ENCODE measurements at regions not wholly inside any gene's neighbourhood (a gene's known extent, or its start where the extent isn't known, plus 50 kb on each side); places are given as distances from the start of the nearest gene placed in this dataset.

GRCh38 chr9:31601666-31602065 lies 782.8 kb upstream of the ACO1 start:
- intact Hi-C loops (cut with DNase I), result no loop called here
- no peak for ATAC-seq

GRCh38 chr9:31604531-31604930 lies 779.9 kb upstream of the ACO1 start:
- intact Hi-C loops (cut with DNase I), result no loop called here
- no peak for DNase-seq (ENCODE audit: missing footprints)
- no peak for ATAC-seq

More at GRCh38 chr9:31601666-31602065, 782.8 kb upstream of the ACO1 start:
- DNase-seq (ENCODE audit: missing footprints), result no peak

DNA sequence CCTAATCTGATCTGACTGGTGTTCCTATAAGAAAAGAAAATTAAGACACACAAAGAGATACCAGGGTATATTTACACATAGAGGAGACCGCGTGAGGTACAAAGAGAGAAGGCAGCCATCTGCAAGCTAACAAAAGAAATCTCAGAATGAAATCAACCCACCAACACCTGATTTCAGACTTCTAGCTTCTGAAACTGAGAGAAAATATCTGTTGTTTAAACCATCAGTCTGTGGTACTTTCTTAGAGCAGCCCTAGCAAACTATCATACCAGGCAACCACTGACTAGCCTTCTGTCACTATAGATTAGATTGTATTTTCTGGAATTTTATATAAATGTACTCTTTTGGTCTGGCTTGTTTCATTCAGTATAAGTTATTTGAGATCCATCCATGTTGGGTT lies 779.3 kb upstream of the ACO1 start:
- intact Hi-C loops (cut with DNase I), result no loop called here
- no peak for DNase-seq (ENCODE audit: missing footprints)
- no peak for ATAC-seq

GRCh38 chr9:31606678-31607077 lies 777.8 kb upstream of the ACO1 start:
- intact Hi-C loops (cut with DNase I), result no loop called here
- ATAC-seq (no peak), DNase-seq (ENCODE audit: missing footprints) (no peak)

GRCh38 chr9:31608416-31608815 lies 776.0 kb upstream of the ACO1 start:
- DNase-seq (ENCODE audit: missing footprints) (no peak), ATAC-seq (no peak)
- intact Hi-C loops (cut with DNase I), result no loop called here

- ATAC-seq (no peak), DNase-seq (ENCODE audit: missing footprints) (no peak)
- intact Hi-C loops (cut with DNase I), result no loop called here
Observed at GRCh38 chr9:31608881-31609280, 775.6 kb upstream of the ACO1 start.

GRCh38 chr9:31612336-31613030 lies 772.0 kb upstream of the ACO1 start:
- ATAC-seq (no peak), DNase-seq (ENCODE audit: missing footprints) (no peak)
- intact Hi-C loops (cut with DNase I), result no loop called here

DNA sequence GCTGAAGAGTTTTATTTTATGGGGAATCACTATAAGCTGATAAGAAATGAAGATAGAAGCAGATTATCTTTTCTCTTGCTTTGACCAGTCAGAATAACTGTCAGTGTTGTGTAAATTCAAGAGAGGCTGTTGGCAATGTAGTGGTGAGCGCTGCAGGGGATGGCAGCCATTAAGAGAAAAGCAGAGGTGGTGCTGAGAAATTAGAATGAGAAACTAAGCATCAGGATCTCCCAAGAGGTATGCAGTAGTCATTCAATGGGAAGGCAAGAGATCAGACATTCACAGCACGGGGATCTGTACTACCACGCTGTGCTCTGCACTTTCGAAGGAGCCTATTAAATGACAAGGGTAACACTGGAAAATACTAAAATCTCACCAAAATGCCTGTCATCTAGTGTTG lies 768.5 kb upstream of the ACO1 start:
- intact Hi-C loops (cut with DNase I), result no loop called here
- ATAC-seq (no peak), DNase-seq (ENCODE audit: missing footprints) (no peak)

DNA sequence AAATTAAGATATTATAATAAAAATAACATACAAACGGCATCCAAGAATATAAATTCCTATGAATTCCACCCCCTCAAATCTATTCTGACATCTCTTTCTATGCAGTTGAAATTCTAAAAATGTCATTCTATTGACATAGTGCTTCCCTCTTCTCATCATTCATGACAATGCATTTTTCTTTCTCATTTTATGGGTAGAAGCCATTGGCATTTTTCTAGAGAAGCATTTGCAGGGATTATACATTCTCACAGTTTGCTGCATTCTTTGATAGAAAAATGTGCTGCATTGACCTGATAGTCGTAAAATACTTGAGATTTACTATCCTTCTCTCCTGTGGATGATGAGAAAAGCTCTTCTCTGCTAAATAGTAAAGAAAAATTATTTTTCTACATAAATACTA lies 760.9 kb upstream of the ACO1 start:
- intact Hi-C loops (cut with DNase I), result no loop called here
- no peak for DNase-seq (ENCODE audit: missing footprints)
- ATAC-seq, result no peak

GRCh38 chr9:31629292-31629691 lies 755.2 kb upstream of the ACO1 start:
- intact Hi-C loops (cut with DNase I), result no loop called here
- ATAC-seq, result no peak
- no peak for DNase-seq (ENCODE audit: missing footprints)

DNA sequence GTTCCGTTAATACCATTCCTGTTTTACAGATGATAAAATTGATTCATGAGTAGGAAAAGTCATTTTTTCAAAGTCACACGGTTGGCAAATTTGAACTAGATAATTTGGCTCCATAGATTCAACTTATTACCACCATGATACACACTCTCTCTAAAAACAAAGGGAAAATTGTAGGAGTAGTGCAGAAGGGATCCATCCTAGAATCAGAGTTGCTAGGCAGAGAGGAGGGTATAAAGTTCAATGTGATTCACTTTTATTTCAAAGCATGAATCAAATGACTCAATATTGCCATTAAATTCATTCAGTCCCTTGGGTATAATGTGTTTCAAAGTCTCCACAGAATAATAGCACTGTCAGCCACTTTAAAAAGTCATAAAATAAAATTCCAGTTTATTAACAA lies 747.2 kb upstream of the ACO1 start:
- DNase-seq (ENCODE audit: missing footprints) (no peak), ATAC-seq (no peak)
- intact Hi-C loops (cut with DNase I), result no loop called here

DNA sequence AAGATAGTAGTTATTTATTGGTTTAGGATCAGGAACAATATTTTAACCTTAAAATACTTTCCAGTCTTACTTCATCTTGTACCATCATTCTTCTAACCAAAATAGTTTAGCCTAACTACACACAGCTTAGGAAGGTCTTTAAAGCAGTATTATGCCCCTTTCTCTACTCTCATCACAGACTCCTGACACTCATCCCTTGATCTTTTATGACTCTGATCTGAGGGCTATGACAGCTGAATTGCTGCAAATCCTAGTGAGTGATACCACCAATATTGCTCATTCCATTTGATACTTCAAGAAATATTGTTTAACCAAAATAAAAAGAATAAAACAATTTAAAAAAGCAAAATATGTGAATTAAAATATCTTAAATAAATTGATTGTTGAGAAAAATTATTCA lies 746.6 kb upstream of the ACO1 start:
- ATAC-seq (no peak), DNase-seq (ENCODE audit: missing footprints) (no peak)
- intact Hi-C loops (cut with DNase I), result no loop called here

DNA sequence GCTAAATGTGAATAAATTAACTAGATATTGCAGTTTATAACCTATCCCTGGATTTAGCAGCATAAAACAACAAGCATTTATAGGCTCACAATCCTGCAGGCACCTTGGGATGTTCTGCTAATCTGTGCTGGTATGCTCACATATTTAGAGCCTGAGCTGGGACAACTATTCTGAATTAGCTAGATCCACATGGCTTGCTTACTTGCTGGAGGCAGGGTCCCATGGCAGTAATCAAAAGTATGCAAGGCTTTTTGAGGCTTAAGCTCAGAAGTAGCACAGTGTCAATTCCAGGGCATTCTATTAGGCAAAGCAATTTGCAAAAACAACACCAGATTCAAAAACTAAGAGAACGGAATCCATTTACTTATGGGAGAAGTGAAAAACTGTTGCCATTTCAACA lies 745.0 kb upstream of the ACO1 start:
- ATAC-seq (no peak), DNase-seq (ENCODE audit: missing footprints) (no peak)
- intact Hi-C loops (cut with DNase I), result no loop called here

DNA sequence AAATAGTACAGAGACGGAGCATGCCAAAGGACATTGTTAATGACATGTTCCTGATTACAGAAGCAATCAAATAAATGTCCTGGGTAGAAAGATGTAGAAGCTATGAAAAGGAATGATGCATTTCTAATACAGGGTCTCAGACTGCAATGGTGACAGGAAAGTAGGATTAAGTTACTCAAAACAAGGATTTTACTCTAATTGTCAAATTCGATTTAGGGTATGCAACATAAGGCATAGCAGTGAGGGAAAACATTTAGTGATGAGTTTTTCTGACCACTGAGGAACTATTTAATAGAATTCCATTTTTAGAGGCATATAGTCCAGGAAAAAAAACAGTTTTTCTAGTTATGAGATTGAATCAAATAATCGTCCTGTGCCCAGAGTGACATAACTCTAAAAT lies 715.1 kb upstream of the ACO1 start:
- DNase-seq (ENCODE audit: missing footprints), result no peak
- ATAC-seq, result no peak
- intact Hi-C loops (cut with DNase I), result no loop called here

DNA sequence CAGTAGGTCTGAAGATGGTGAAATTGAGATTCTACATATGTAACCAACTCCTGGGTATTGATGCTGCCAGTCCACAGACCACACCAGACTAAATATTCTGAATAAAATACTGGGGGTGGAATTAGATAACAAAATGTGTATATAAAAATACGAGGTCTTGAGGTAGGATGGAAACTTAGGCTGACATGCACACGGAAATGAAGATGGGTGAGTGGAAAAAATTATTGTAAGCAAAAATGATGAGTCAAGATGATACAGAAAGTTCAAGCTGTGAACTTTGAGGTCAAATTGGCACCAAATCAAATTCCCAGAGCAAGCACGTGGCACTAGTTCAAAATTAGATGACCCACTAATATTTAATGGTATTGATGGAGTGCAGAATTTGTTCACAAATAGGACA lies 713.4 kb upstream of the ACO1 start:
- no peak for ATAC-seq
- DNase-seq (ENCODE audit: missing footprints), result no peak
- intact Hi-C loops (cut with DNase I), result no loop called here

DNA sequence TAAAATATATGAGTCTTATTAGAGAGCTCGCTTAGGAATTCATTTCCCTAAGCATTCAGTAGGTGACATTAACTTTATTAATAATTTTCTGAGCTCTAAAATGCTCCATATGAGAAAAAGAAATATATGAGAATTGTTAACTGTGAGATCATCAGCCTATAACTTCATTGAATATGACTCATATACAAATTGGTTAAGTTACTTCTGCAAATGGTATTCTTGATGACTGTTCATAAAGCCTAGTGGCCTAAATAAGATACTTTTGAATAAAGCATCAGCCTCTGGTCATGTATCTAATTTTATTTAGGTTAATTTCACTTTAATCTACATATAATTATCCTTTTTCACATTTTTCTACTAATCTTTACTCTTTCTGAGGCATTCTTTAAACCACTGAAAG lies 710.2 kb upstream of the ACO1 start:
- ATAC-seq, result no peak

DNA sequence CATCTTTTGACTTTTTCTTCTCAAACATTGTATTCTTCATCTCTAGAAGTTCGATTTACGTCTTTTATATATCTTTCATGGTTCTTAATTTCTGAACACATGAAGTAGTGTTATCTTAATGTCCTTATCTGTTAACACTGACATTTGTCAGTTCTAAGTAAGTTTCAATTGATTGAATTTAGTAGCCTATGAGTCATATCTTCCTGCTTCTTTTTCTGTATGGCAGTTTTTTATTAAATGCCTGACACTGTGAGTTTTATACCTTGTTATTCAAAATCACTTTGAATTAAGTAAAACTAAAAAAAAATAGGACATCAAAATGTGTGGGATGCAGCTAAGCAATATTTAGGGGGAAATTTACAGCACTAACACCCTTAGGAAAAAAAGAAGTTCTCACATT lies 707.0 kb upstream of the ACO1 start:
- DNase-seq (ENCODE audit: missing footprints), result no peak
- no peak for ATAC-seq
- intact Hi-C loops (cut with DNase I), result no loop called here

More for the DNA sequence above, 710.2 kb upstream of the ACO1 start:
- DNase-seq (ENCODE audit: missing footprints), result no peak
- intact Hi-C loops (cut with DNase I), result no loop called here

DNA sequence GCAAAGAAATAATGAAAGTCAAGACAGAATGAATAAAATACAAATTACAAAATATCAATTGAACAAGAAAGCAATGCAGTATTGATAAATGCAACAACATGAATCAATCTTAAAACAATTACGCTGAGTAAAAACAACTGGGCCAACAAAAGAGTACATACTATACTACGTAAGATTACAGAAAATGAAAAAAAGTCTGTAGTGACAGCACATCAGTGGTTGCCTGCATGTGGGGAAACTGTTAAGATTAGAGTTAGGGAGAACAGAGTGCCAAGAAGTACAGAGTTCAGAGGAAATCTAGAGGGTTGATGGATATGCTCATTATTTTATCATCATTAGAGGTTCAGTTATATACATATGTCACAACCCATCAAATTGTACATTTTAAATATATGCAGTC lies 706.6 kb upstream of the ACO1 start:
- ATAC-seq (no peak), DNase-seq (ENCODE audit: missing footprints) (no peak)
- intact Hi-C loops (cut with DNase I), result no loop called here

DNA sequence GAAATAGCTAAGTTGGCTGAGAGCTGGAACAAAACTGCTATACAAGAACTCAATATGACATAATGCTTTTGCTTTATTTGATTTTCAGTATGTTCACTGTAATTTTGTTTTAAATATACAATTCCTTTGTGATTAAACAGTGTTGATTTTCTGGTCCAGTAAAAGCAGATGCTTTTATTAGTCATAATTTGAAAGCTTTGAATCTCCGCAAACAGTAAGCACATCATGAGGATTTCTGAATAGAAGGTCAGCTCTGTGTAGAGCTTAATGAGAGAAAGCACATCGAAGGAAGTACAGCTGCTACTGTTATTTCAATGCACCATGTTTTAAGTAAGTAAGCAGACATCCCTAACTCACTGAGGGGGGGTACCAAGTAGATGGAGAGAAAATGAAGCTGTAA lies 701.3 kb upstream of the ACO1 start:
- no peak for ATAC-seq
- no peak for DNase-seq (ENCODE audit: missing footprints)
- intact Hi-C loops (cut with DNase I), result no loop called here

- no peak for ATAC-seq
- intact Hi-C loops (cut with DNase I), result no loop called here
Observed at GRCh38 chr9:31697956-31698355, 686.5 kb upstream of the ACO1 start.

DNA sequence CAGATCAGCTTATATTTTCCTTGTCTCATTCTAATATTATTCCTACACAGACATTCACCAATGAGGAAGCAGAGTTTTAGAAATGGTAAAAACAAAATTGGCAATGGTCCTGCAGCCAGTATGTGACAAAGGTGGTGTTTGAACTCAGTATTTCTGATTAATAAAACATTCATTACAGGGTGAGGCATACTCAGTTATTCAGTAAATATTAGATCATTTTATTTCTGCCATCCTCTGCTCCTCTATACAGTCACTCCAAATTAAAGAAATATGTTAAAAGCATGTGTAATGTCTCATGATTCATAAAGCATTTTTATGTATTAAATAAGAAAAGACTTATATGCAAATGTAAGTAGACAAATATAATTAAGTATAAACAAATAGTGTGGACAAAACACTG lies 684.6 kb upstream of the ACO1 start:
- ATAC-seq (no peak), DNase-seq (ENCODE audit: missing footprints) (no peak)
- intact Hi-C loops (cut with DNase I), result no loop called here

More at GRCh38 chr9:31697956-31698355, 686.5 kb upstream of the ACO1 start:
- no peak for DNase-seq (ENCODE audit: missing footprints)

All from Right ventricle myocardium inferior (tissue), 1 donor.